ENCODE measurements at regions not wholly inside any gene's neighbourhood (a gene's known extent, or its start where the extent isn't known, plus 50 kb on each side); places are given as distances from the start of the nearest gene placed in this dataset.

DNA sequence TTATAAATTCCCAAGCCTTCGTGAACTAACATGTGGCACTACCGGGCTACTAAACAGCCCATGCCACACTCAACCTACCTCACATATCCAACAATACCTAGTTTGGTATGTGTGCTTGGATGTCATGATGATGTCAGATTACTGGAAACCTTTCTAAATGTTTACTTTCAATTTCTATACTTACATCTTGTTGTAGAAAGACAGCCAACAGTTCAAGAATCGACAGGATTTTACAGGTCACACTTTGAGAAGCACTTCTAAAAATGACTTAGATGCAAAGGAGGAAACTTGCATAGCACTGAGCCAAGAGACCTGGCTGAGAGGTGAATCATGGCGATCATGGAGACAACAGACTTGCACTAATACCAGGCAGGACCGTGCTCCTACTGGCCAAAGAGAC lies 209.9 kb downstream of the COL4A1 start:
- TF ChIP-seq, protein P1, sequence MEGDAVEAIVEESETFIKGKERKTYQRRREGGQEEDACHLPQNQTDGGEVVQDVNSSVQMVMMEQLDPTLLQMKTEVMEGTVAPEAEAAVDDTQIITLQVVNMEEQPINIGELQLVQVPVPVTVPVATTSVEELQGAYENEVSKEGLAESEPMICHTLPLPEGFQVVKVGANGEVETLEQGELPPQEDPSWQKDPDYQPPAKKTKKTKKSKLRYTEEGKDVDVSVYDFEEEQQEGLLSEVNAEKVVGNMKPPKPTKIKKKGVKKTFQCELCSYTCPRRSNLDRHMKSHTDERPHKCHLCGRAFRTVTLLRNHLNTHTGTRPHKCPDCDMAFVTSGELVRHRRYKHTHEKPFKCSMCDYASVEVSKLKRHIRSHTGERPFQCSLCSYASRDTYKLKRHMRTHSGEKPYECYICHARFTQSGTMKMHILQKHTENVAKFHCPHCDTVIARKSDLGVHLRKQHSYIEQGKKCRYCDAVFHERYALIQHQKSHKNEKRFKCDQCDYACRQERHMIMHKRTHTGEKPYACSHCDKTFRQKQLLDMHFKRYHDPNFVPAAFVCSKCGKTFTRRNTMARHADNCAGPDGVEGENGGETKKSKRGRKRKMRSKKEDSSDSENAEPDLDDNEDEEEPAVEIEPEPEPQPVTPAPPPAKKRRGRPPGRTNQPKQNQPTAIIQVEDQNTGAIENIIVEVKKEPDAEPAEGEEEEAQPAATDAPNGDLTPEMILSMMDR (conservative IDR thresholded peaks at IDR 0.05; ENCODE audit: low read length), result no peak
- TF ChIP-seq EZH2phosphoT487 (IDR thresholded peaks at IDR 0.05; ENCODE audit: borderline replicate concordance, low read depth, low read length), result no peak
